ENCODE measurements at regions not wholly inside any gene's neighbourhood (a gene's known extent, or its start where the extent isn't known, plus 50 kb on each side); places are given as distances from the start of the nearest gene placed in this dataset.

DNA sequence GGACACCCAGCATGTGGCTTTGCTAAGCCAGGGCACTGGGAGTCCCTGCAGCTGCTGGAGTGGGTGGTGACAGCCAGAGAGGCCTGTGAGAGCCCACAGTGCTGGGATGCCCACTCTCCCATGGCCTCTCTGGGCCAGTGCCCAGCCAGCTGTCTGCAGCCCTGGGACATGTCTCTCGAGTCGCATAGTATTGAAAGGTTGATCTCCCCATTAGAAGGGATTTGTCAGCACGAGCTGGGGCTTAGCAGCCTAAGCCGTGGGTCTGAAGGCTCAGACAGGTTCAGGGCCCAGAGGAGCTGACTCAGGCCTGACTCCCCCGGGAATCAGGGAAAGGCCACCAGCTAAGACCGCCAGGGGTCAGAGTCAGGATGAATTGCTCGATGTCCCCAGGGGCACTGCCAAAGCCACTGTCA lies 53.5 kb downstream of the FOXD2 start:
- TF ChIP-seq, protein P1, sequence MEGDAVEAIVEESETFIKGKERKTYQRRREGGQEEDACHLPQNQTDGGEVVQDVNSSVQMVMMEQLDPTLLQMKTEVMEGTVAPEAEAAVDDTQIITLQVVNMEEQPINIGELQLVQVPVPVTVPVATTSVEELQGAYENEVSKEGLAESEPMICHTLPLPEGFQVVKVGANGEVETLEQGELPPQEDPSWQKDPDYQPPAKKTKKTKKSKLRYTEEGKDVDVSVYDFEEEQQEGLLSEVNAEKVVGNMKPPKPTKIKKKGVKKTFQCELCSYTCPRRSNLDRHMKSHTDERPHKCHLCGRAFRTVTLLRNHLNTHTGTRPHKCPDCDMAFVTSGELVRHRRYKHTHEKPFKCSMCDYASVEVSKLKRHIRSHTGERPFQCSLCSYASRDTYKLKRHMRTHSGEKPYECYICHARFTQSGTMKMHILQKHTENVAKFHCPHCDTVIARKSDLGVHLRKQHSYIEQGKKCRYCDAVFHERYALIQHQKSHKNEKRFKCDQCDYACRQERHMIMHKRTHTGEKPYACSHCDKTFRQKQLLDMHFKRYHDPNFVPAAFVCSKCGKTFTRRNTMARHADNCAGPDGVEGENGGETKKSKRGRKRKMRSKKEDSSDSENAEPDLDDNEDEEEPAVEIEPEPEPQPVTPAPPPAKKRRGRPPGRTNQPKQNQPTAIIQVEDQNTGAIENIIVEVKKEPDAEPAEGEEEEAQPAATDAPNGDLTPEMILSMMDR (IDR thresholded peaks at IDR 0.05) = no peak
- no peak for TF ChIP-seq POLR2A (IDR thresholded peaks at IDR 0.05)

Measured in uterus (tissue), 2 donors.